ENCODE measurements at regions not wholly inside any gene's neighbourhood (a gene's known extent, or its start where the extent isn't known, plus 50 kb on each side); places are given as distances from the start of the nearest gene placed in this dataset.

- no peak overlapping the region for H3K4me2 ChIP-seq (ENCODE audit: low read depth, low read length, poor library complexity, severe bottlenecking)
- no peaks in the 10 kb centered on the region for H3F3A ChIP-seq (ENCODE audit: low read depth)
- no peak overlapping the region for H3K4me3 ChIP-seq (ENCODE audit: low read length, poor library complexity, severe bottlenecking)
- H3K36me3 ChIP-seq (ENCODE audit: insufficient read depth, low read length): no peaks in the 10 kb centered on the region
- no peaks in the 10 kb centered on the region for H4K20me1 ChIP-seq (ENCODE audit: insufficient read depth, low read length, poor library complexity, severe bottlenecking)
- no peaks in the 10 kb centered on the region for H3K79me2 ChIP-seq (ENCODE audit: insufficient read depth, low read length)
- H3K9me3 ChIP-seq (ENCODE audit: insufficient read depth, low read depth, low read length): no peaks in the 10 kb centered on the region
- H3K9ac ChIP-seq (ENCODE audit: low read depth, low read length, poor library complexity, severe bottlenecking): no peak overlapping the region
- H3K9me2 ChIP-seq (replicated peaks; ENCODE audit: low read depth, low read length): no peaks in the 10 kb centered on the region
- H3K4me1 ChIP-seq (ENCODE audit: insufficient read depth, low read length, poor library complexity, severe bottlenecking): peaks cover 14% of the 10 kb centered on the region
- H2AFZ ChIP-seq (ENCODE audit: low read length): no peak overlapping the region
- H3K27me3 ChIP-seq (ENCODE audit: insufficient read depth, low read length, poor library complexity, severe bottlenecking): no peaks in the 10 kb centered on the region
- TF ChIP-seq EZH2phosphoT487 (IDR thresholded peaks at IDR 0.05; ENCODE audit: borderline replicate concordance) (no peak), CTCF (conservative IDR thresholded peaks at IDR 0.05; ENCODE audit: low read length) (no peak)
Measured at GRCh38 chr13:79225487-79226232, 180.4 kb downstream of the RBM26 start.

GRCh38 chr13:79222427-79223205 lies 183.4 kb downstream of the RBM26 start:
- Histone ChIP-seq H3K9me2 (replicated peaks; ENCODE audit: low read depth, low read length) (no peaks in the 10 kb centered on the region), H3K9ac (ENCODE audit: low read depth, low read length, poor library complexity, severe bottlenecking) (no peak overlapping the region), H4K20me1 (ENCODE audit: insufficient read depth, low read length, poor library complexity, severe bottlenecking) (no peaks in the 10 kb centered on the region), H3K4me1 (ENCODE audit: insufficient read depth, low read length, poor library complexity, severe bottlenecking) (peaks cover 11% of the 10 kb centered on the region), H3K9me3 (ENCODE audit: insufficient read depth, low read depth, low read length) (no peaks in the 10 kb centered on the region), H3F3A (ENCODE audit: low read depth) (no peaks in the 10 kb centered on the region), H2AFZ (ENCODE audit: low read length) (no peak overlapping the region), H3K36me3 (ENCODE audit: insufficient read depth, low read length) (no peaks in the 10 kb centered on the region), H3K27me3 (ENCODE audit: insufficient read depth, low read length, poor library complexity, severe bottlenecking) (no peaks in the 10 kb centered on the region), H3K4me3 (ENCODE audit: low read length, poor library complexity, severe bottlenecking) (no peak overlapping the region), H3K79me2 (ENCODE audit: insufficient read depth, low read length) (no peaks in the 10 kb centered on the region), H3K4me2 (ENCODE audit: low read depth, low read length, poor library complexity, severe bottlenecking) (no peak overlapping the region)
- no peak for TF ChIP-seq CTCF (conservative IDR thresholded peaks at IDR 0.05; ENCODE audit: low read length)
- no peak for TF ChIP-seq EZH2phosphoT487 (IDR thresholded peaks at IDR 0.05; ENCODE audit: borderline replicate concordance)

- no peaks in the 10 kb centered on the region for H4K20me1 ChIP-seq (ENCODE audit: insufficient read depth, low read length, poor library complexity, severe bottlenecking)
- no peak overlapping the region for H3K9ac ChIP-seq (ENCODE audit: low read depth, low read length, poor library complexity, severe bottlenecking)
- no peak overlapping the region for H3K4me3 ChIP-seq (ENCODE audit: low read length, poor library complexity, severe bottlenecking)
- no peak overlapping the region for H2AFZ ChIP-seq (ENCODE audit: low read length)
- H3K4me2 ChIP-seq (ENCODE audit: low read depth, low read length, poor library complexity, severe bottlenecking): no peak overlapping the region
- no peaks in the 10 kb centered on the region for H3K36me3 ChIP-seq (ENCODE audit: insufficient read depth, low read length)
- no peaks in the 10 kb centered on the region for H3K79me2 ChIP-seq (ENCODE audit: insufficient read depth, low read length)
- TF ChIP-seq EZH2phosphoT487 (IDR thresholded peaks at IDR 0.05; ENCODE audit: borderline replicate concordance) (no peak), CTCF (conservative IDR thresholded peaks at IDR 0.05; ENCODE audit: low read length) (no peak)
- H3K9me3 ChIP-seq (ENCODE audit: insufficient read depth, low read depth, low read length): no peaks in the 10 kb centered on the region
- H3K9me2 ChIP-seq (replicated peaks; ENCODE audit: low read depth, low read length): no peaks in the 10 kb centered on the region
- H3F3A ChIP-seq (ENCODE audit: low read depth): no peaks in the 10 kb centered on the region
- H3K4me1 ChIP-seq (ENCODE audit: insufficient read depth, low read length, poor library complexity, severe bottlenecking): no peaks in the 10 kb centered on the region
- H3K27me3 ChIP-seq (ENCODE audit: insufficient read depth, low read length, poor library complexity, severe bottlenecking): no peaks in the 10 kb centered on the region
Measured at GRCh38 chr13:79212064-79212619, 193.9 kb downstream of the RBM26 start.
